HPDE6-E6E7 (cell line): ENCODE measurements at regions not wholly inside any gene's neighbourhood (a gene's known extent, or its start where the extent isn't known, plus 50 kb on each side); places are given as distances from the start of the nearest gene placed in this dataset.
"Not testable (repeated sequence)": the region's sequence is repeated elsewhere in the genome, so short reads cannot be mapped to it uniquely, and the experiment has no call there.

Experiments
- DNase-seq: peaks from one replicate; pipeline ENCODE4 v3.0.0; 2011; ENCODE audit warnings: missing footprints; ENCODE audit errors: extremely low spot score

DNA sequence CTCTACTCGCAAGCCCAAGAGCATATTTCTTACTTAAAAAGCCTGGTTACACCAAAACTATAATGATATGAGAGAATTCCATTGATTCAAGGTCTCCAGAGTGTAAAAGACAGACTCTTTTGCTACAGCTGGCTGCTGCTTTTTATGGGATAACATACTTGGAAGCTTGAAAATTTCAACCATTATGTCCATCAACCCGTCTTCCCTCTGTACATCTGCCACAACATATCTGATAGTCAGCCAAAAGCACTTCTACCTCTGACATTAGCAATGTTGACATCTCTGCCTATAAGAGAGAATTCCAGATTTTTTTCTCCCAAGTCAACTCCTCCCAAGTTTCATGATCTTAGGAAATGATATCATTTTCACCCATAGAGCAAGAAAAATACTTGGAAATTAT is 54.4 kb upstream of the IQCM start:
- no peak for DNase-seq

DNA sequence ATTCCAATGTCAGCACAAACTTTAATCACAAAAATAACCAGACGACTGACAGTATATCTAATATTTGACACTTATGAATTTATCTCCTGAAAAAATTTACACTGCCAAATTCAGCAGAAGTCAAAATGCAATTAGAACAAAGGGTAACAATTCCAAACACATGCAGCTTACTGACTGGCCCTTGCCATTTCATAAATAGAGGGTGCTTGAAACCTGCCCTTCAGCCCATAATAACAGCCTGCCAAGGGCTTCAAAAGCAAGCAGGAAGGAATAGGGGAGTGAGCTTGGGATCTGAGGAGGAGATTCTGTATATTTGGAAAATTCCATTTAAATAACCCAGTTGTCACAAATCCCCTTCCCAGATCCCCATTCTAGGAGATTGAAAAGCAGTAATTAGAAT is 66.1 kb upstream of the IQCM start:
- no peak for DNase-seq

DNA sequence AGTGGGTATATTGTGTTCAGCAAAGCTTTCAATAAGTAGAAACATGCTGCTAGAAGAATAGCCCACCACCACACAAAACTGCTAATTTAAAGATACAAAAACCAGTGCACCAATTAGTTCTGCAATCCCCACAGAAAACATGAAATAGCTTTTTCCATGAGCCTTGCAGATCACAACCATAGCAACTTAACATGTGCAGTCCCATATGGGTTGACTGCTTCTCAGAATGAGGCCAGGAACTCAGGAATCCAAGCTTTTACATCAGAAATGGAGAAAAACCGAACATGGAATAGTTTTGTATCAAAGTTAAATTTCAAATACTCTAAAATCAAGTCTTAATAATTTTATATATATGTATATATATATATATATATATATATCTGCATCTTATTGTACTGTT is 66.6 kb upstream of the IQCM start:
- no peak for DNase-seq

DNA sequence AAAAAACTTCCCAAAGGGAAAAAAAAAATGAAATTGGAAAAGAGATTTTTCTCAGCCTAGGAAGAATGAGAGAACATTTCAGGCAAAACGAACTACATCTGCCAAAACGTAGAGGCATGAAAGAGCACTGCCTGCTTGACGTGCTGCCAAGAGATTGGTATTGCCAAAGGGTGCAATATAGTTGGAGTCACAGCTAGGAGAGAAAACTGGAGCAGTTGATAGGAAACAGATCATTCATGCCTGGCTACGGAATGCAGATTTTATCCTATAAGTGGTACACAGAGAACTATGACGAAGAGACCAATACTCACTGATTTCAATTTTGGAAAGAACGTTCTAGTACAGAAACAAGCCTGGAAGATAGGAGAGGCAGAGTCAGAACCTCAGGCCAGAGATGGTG is 68.4 kb upstream of the IQCM start:
- no peak for DNase-seq

DNA sequence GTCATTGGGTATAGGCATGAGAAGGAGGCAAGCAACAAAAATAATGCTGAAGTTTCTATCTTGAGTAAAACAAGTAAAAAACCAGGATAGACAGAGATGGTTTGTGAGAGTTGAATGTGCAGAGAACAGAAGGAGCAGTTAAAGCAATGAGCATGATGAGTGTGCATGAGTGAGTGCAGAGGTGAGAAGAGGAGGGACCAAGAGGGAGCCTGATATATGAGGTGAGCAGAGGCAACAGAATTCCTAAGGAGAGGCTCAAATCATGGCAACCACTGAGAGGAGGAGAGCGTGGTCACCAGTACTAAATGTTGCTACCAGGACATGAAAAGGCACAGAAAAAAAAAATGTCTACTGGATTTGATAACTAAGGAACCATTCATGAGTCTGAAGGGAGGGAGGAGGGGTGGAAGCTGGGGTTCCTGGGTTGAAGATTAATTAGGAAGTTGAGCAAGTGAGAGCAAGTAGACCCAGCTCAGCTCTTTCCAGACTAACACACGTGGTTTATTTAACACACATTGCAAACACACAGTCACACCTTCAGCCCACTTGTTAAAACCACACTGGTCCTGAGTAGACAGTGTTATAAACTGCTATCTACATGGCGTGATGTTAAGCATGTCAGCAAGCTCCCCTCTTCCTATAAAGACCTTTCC is 69.0 kb upstream of the IQCM start:
- no peak for DNase-seq

DNA sequence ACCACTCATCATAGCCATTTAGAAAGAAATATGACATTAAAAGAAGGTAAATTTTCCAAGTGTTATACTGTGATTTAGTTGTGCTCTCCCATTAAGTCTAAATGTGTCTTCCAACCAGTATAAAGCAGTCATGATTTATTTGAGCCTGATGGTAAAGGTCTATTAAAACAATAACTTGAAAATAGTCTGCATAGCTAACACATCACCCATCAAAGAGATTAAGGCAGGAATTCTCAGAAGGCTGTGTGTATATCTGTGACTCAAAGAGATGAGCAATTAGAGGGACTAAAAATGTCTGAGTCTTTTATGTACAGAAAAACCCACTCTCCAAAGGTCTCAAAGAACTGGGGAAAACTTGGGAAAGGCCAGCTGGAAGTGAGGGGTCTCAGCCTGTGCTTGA is 70.3 kb upstream of the IQCM start:
- peak; percentile 11 for DNase-seq

DNA sequence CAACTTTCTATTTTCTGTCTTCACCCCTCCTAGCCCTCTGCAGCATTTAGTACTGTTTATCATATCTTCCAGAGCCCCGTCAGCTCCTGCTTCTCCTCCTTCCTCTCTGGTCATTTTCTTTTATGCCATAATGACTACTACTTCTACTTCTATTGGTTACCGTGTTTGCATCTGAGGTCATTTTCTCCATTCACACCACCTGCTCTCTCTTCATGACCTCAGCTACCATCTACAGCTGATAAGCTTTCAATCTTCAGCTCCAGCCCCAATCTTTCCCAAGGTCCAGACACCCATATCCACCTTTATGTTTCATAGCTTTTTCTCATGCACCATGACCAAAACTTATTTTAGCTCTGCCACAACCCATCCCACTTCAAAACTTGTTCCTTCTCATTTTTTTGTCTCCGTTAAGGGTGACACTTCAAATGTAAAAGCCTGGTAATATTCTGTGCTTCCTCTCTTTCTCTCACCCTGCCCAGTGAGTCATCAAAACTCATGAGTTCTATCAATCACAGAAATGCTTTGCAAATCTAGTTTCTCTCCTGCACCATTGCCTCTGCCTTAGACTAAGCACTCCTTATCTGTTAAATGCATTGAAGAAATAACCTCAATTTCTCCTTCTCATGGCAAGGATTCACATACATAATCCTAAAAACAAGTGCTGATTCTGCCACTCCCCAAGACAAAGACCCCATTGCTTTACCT is 71.3 kb upstream of the IQCM start:
- no peak for DNase-seq

DNA sequence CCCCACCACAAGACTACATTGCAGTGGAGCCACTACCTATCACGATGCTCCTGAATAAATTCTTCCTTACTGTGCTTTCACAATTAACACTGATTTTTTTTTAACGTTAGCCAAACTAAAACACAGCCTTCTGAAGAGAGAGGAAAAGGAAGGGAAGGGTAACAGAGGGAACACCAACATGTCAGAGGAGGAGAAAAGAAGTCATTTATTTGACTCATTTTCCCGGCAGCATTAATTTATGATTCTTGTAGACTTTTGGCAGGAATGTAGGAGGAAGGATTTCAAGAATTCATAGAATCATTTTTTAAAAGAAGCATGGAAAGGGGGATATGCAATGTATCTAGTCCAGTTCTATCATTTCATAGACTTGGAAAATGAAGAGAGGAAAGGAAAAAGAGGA is 74.3 kb upstream of the IQCM start:
- no peak for DNase-seq

DNA sequence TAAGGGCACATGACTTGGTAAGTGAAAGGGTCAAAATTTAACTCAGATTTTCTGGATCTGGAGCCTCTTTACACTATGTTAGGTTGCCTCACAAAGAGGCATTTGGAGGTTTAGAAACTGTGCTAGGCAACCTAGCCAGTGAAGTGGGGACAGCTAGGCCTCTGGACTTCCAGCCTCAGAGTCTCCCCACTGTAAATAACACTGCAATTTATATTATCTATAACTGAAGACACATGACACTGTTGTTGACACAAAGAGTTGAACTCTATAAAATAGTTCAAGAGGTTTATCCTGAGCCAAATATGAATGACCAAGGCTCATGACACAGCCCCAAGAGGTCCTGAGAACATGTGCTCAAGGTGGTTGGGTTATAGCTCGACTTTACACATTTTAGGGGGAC is 74.9 kb upstream of the IQCM start:
- no peak for DNase-seq

DNA sequence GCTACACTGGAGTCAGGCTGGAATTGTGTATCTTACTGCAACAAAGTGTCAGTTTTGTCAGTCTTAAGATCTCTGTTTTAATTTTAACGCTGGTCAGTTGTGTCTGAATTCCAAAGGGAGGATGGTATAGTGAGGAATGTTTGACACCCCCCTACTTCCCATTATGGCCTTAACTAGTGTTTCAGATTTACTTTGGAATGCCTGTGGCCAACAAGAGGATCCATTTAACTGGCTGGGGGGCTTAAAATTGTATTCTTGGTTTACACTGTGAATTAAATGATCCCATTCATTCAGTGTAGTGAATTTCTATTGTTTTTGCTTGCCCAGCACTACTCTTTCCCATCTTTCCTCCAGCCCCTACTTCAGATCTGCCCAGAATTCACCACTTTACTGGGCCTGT is 75.8 kb upstream of the IQCM start:
- no peak for DNase-seq

DNA sequence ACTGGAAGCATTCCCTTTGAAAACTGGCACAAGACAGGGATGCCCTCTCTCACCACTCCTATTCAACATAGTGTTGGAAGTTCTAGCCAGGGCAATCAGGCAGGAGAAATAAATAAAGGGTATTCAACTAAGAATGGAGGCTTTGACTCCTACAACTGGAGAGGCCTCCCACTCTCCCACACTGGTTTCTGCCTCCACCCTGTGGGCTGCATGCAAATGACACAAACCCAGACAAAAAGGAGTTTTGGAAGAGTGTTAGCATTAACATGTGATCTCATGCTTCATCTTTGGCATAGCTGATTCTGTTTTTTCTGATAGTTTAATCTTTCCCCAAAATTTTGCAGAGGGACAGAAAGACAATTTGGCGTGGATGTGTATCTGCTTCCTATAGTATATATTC is 80.8 kb upstream of the IQCM start:
- peak; percentile 25 for DNase-seq

DNA sequence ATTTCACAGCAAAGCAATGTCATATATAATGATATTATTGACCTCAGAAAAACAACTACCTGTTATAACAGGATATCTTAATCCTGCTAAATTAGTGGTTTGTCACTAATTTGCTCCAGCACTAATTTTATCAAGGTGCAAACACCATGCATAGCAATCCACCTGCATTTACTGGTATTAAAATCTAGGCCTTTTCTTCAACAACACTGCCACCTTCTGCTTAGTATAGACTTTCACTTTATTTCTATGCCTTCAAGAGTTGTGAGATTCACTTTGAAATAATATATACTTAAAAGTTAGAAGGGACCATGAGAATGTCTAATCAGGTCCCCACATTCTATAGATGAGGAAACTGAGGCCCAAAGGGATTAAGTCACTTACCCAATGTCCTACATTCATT is 82.1 kb upstream of the IQCM start:
- DNase-seq = peak; percentile 19

DNA sequence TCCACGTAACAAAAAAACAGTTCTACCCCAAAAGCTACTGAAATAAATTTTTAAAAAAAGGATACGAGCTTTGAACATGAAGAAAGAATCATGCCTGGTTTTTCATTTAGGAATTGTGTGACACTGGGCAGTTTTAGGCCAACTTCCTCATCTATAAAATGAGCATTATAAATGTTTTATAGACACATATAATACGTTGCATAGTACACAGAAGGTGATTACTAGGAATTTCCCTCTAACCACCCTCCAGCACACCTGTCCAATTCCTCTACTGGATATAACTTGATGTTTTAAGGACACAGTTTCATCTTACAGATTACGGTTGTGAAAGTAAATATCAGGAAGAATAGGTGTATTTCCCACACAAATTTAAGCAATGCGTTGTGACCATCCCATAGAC is 85.5 kb upstream of the IQCM start:
- DNase-seq = no peak

DNA sequence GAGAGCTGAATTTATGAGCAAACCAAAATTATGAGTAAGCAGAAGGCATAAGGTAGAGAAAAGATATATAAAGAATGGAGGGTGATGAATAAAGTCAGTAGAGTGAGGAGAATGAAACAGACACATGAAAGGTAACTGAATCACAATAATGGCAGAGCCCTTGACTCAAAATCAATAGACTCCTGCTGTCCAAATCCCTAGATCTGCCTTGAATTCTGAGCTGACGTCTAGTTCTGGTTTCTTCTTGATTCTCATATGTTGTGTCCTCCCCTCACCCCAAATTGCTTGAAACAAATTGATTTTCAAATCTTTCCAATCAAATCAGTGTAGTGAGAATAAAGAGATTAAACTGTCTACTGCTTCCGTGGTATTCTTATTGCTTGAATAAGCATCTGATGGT is 86.6 kb upstream of the IQCM start:
- DNase-seq = no peak

DNA sequence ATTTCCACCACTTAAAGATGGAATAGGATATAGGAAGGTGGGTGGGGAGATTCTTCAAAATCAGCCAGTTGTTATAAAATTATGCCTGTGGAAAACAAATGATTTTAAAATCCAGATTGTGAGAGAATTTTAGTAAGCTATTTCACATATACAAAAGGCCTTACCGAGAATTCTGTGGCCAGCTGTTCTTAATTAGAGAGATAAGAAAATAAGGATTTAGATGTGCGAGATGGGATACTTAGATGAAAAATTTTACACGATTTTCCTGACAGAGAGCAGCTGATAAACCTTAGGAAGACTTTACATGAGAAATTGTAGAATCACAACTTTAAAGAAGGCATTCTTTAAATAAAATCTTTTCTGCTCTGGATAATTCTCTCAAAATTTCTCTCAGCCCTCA is 94.5 kb upstream of the IQCM start:
- no peak for DNase-seq

DNA sequence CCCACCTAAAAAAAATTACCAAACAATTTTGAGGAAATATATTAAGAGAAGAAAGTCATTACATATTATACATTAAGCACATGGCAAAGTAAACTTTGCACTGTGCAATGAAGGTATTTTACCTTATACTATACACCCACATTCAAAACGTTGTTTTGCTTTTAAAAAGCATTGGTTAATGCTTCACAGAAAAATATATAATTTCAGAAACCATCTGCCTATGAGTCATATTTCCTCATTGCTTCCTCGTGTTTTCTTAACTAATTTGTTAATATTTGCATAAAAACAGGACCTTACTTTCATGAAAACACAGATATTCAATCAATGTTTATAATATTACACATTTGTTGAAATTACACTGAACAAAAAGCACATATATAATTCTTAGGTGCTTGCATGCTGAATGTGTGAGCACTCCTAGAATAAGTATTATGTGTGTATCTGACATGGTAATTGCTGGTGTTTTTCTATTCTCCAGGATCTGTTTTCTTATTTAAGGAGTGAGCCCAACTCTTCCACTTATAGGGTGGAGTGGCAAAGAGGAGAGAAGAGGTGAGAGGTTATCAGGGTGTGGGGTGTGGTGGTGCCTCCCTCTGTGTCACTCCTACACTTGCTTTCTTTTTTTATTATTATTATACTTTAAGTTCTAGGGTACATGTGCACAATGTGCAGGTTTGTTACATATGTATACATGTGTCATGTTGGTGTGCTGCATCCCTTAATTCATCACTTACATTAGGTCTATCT is 95.1 kb upstream of the IQCM start:
- DNase-seq = no peak

DNA sequence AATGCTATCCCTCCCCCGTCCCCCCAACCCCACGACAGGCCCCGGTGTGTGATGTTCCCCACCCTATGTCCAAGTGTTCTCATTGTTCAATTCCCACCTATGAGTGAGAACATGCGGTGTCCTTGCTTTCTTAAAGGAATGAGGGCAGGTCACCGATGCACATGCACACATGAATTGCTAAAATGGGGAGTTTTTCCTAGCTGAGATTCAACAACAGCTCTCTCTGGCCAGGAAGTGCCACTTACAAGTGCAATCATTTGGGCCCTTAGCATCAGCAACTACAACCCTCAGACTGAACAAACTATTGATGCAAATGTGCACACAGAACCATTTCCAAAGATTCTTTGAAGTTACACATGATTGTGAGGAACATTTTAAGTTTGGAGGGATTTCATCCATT is 95.7 kb upstream of the IQCM start:
- DNase-seq = no peak

DNA sequence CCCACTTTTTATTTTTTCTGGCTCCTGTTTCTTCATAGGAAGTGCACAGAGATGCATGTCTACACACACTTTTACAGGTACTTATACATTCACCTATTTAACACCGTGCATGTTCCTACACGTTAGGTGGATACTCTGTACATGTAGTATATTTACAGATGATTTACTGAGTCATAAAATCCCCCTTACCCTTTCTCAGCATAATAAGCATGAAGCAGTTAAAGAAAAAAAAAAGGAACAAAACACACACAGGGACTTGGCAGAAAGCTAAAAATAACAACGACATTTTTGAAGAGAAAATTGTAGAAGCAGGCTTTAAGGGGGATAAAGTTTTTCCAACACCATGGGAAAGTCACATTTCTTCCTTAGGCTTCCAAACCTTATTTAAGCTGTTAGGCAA is 96.4 kb upstream of the IQCM start:
- DNase-seq = no peak

DNA sequence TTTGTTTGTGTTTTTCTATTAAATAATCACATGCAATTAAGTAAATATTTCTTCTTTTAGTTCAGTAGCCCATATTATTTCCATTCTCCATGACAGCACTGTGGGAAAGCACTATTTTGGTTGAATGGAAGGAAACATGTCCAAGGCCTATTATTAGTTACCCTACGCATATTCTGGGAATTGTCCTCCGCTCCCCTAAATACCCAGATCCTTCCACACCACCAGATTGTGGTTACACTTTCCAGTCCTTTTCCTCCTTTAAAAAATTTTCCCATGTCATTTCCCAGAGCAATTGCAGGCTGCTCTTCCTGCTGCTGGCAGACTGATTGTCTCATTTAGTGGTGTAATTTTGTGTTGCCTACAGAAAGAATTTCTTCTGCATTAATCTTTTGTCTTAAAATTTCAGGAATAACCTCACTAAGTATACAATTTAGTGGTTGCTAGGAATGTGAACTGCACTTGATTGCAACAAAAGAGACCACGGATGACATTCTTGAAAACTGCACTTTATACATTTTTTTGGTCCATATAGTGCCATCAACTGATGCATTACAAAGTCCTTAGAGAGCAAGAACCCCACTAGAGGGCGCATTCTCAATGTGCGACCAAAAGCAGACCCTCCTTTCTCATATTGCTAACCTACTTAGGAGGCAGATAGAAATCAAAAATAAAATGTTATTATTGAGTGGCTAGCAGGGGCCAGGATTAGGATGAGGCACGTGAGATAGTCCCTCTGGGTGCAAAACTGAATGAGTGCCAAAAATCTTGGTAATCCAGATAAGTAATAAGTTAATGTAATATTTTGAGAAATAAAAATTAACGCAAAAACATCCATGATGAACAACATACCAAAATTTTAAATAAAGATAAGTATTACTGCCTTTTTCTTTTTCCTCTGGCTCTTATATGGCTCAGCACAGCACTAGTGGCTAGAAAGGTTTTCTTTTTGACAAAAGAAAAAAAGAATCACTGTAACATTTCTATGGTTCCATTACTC is 98.8 kb upstream of the IQCM start:
- DNase-seq = peak; percentile 11

DNA sequence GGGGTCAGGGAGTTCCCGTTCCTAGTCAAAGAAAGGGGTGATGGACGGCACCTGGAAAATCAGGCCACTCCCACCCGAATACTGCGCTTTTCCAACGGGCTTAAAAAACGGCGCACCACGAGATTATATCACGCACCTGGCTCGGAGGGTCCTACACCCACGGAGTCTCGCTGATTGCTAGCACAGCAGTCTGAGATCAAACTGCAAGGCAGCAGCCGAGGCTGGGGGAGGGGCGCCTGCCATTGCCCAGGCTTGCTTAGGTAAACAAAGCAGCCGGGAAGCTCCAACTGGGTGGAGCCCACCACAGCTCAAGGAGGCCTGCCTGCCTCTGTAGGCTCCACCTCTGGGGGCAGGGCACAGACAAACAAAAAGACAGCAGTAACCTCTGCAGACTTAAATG is 100.1 kb upstream of the IQCM start:
- DNase-seq = not testable (repeated sequence)

DNA sequence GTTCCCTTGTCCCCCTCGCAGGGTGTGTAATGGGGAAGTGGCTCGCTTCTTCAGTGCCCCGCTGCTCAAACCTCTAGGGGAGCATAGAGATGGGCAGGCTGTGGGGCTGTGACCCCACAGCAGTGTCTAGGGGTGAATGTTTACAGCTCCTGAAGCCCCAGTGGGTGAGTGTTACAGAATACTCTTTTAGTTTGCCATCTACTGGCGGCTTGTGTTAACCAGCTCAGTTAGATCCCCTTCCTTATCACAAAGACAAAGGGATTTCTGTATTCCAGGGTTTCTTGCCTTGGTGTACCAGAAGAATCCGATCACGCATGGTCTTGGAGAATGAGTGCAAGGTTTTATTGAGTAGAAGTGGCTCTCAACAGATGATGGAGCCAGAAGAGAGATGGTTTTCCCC is 108.1 kb upstream of the IQCM start:
- DNase-seq = no peak

DNA sequence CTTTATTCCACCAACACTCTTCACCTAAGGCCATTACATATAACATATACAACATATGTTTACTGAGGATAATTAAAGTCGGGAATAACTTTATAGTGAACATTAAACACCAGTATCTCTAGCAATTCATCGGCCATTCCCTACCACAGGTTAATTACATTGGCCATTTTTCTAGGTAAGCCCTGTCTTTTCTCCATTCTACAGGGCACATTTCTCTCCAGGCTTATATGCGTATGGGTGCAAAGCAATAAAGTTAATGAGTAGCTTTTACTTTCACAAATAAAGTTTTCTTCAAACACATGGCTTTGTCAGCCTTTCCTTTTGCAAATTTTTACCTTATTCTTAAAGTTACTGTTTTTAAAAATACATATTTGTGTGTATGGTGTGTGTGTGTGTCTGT is 111.9 kb upstream of the IQCM start:
- DNase-seq = no peak
